GM12878 (cell line): ENCODE measurements at regions not wholly inside any gene's neighbourhood (a gene's known extent, or its start where the extent isn't known, plus 50 kb on each side); places are given as distances from the start of the nearest gene placed in this dataset.

Source experiments
- ATAC-seq: fragments of 200-7000 bp; cut with Tn5 transposase; 3 replicates; pipeline ENCODE4 v1.9.1; 2020; ENCODE audit warnings: mild to moderate bottlenecking, moderate library complexity
- BruUV-seq: library from RNA; stranded (reverse); fragments of 400-500 nt; replicated peaks from 2 replicates; lab custom pipeline; 2021; lab: Mats Ljungman, UMichigan
- CTCF ChIA-PET: fragments of 300-600 bp; sonication (Branson Sonifier 250); formaldehyde crosslinking; extraction: SDS; loops from one replicate; lab custom pipeline; 2021; ENCODE audit warnings: inconsistent platforms; lab: Yijun Ruan, JAX
- POLR2A ChIA-PET: fragments of 350-600 bp; formaldehyde crosslinking; extraction: SDS; loops from one replicate; lab custom pipeline; 2021; ENCODE audit warnings: inconsistent platforms; lab: Charles Lee
- RAD21 ChIA-PET: fragments of 300-600 bp; sonication (Branson Sonifier 250); formaldehyde crosslinking; loops from one replicate; lab custom pipeline; 2023; ENCODE audit warnings: antibody characterized with exemption; ENCODE audit not compliant: unreplicated experiment; lab: Charles Lee
- SMC1A ChIA-PET: fragments of 300-600 bp; sonication (Branson Sonifier 250); formaldehyde crosslinking; loops from one replicate; lab custom pipeline; 2023; ENCODE audit not compliant: unreplicated experiment, uncharacterized antibody; lab: Charles Lee
- DNase-seq: peaks from one replicate; pipeline ENCODE4 v3.0.0-alpha.2; 2011; ENCODE audit warnings: low read depth, low spot score
- FAIRE-seq: peaks from 3 replicates; lab custom pipeline; 2011; peaks lifted over from hg19 to GRCh38; lab: Jason Lieb, UNC
- H2AFZ ChIP-seq: 2 replicates; pipeline ENCODE4 v1.6.0; 2011; ENCODE audit warnings: low read depth, low read length, control low read depth; ENCODE audit not compliant: control insufficient read depth
- H3K27ac ChIP-seq: 2 replicates; pipeline ENCODE4 v1.5.1; 2011; ENCODE audit warnings: control low read depth; ENCODE audit not compliant: control insufficient read depth, insufficient read depth
- H3K27me3 ChIP-seq, 2 experiments: replicated peaks in 1 of 2; 2 replicates each; pipeline versions ENCODE4 v1.6.0 to v1.6.1; 2011; ENCODE audit warnings: low read length in 1 of 2; ENCODE audit not compliant: control insufficient read depth in 2 of 2, insufficient read depth in 2 of 2
- H3K36me3 ChIP-seq, 2 experiments: 2 replicates each; pipeline ENCODE4 v1.5.1; 2011; ENCODE audit warnings: low read length in 1 of 2; ENCODE audit not compliant: control insufficient read depth in 2 of 2, insufficient read depth in 2 of 2
- H3K4me1 ChIP-seq: 2 replicates; pipeline ENCODE4 v1.6.1; 2011; ENCODE audit warnings: mild to moderate bottlenecking, low read length, moderate library complexity, mixed read lengths; ENCODE audit not compliant: control insufficient read depth, insufficient read depth
- H3K4me2 ChIP-seq: 2 replicates; pipeline ENCODE4 v1.6.0; 2011; ENCODE audit warnings: control low read depth; ENCODE audit not compliant: control insufficient read depth, insufficient read depth
- H3K4me3 ChIP-seq: fragments of 200-600 bp; sonication (generic); 2 replicates; pipeline ENCODE4 v1.5.1; 2016
- H3K79me2 ChIP-seq: 2 replicates; pipeline ENCODE4 v1.6.0; 2011; ENCODE audit warnings: low read length; ENCODE audit not compliant: control insufficient read depth, insufficient read depth
- H3K9ac ChIP-seq: 2 replicates; pipeline ENCODE4 v1.8.0; 2011; ENCODE audit warnings: low read length, control low read depth, mixed read lengths; ENCODE audit not compliant: control insufficient read depth, insufficient read depth
- H3K9me3 ChIP-seq: replicated peaks from 3 replicates; pipeline ENCODE4 v1.5.1; 2011; ENCODE audit warnings: mild to moderate bottlenecking, low read length; ENCODE audit not compliant: control insufficient read depth, insufficient read depth
- H4K20me1 ChIP-seq: 2 replicates; pipeline ENCODE4 v1.6.0; 2011; ENCODE audit not compliant: control insufficient read depth, insufficient read depth
- FOXK2 ChIP-seq: fragments of 450-650 bp; IDR thresholded peaks from 2 replicates; pipeline ENCODE4 v1.6.1; 2017; ENCODE audit warnings: mild to moderate bottlenecking, moderate library complexity
- HDAC2 ChIP-seq: fragments of 200-600 bp; sonication (generic); IDR thresholded peaks from 2 replicates; pipeline ENCODE4 v1.6.1; 2017
- NBN ChIP-seq: fragments of 450-650 bp; IDR thresholded peaks from 2 replicates; pipeline ENCODE4 v1.6.1; 2016
- POLR2AphosphoS2 ChIP-seq: IDR thresholded peaks from 2 replicates; pipeline ENCODE4 v1.6.1; 2011; ENCODE audit warnings: low read depth, mild to moderate bottlenecking, low read length, improper control_type of control experiment, moderate library complexity
- POLR2AphosphoS5 ChIP-seq: IDR thresholded peaks from 2 replicates; pipeline ENCODE4 v1.6.1; 2011; ENCODE audit warnings: mild to moderate bottlenecking, low read length, inconsistent platforms
- POU2F2 ChIP-seq: IDR thresholded peaks from 3 replicates; pipeline ENCODE4 v1.6.1; 2011; ENCODE audit warnings: low read depth, mild to moderate bottlenecking, low read length, borderline replicate concordance
- PRDM15 ChIP-seq: fragments of 450-650 bp; formaldehyde crosslinking; IDR thresholded peaks from 2 replicates; pipeline ENCODE4 v1.4.0; 2020; ENCODE audit warnings: mild to moderate bottlenecking, moderate library complexity
- SKIL ChIP-seq: fragments of 450-650 bp; IDR thresholded peaks from 2 replicates; pipeline ENCODE4 v1.6.1; 2017; ENCODE audit warnings: mild to moderate bottlenecking, low read depth, inconsistent platforms; ENCODE audit not compliant: poor library complexity, severe bottlenecking
- SMAD1 ChIP-seq: fragments of 450-650 bp; IDR thresholded peaks from 2 replicates; pipeline ENCODE4 v1.6.1; 2018; ENCODE audit warnings: mild to moderate bottlenecking, low read depth; ENCODE audit not compliant: partially characterized antibody
- STAT3 ChIP-seq: IDR thresholded peaks from 2 replicates; pipeline ENCODE4 v1.6.1; 2011; ENCODE audit warnings: low read depth, low read length, improper control_type of control experiment
- ZBTB11 ChIP-seq: fragments of 450-650 bp; formaldehyde crosslinking; IDR thresholded peaks from 2 replicates; pipeline ENCODE4 v1.5.0; 2022; ENCODE audit warnings: mild to moderate bottlenecking, missing genetic modification characterization
- WGBS: methylation state at CpG from one replicate; pipeline ENCODE4 v1.1.6; 2016; ENCODE audit warnings: low lambda C conversion rate; ENCODE audit not compliant: insufficient replicate concordance, insufficient coverage; ENCODE audit errors: missing lambda C conversion rate; 5-methylcytosine and 5-hydroxymethylcytosine counted together
- in situ Hi-C: fragments of 300-500 bp; cut with MboI; formaldehyde crosslinking; loops from 9 replicates; pipeline ENCODE4 v1.14.3; 2018; ENCODE audit warnings: mixed read lengths
- intact Hi-C: fragments of 100-400 bp; cut with micrococcal nuclease; formaldehyde crosslinking; loops from one replicate; pipeline ENCODE4 v1.14.2; 2022; ENCODE audit not compliant: unreplicated experiment

- RAD21 ChIA-PET = no interaction called here
- intact Hi-C loops = no loop called here
- no peak overlapping the region for H2AFZ ChIP-seq
- SMC1A ChIA-PET = no interaction called here
- in situ Hi-C loops = no loop called here
- no peak overlapping the region for H3K4me2 ChIP-seq
- POLR2A ChIA-PET = no interaction called here
- no peaks in the 10 kb centered on the region for H3K36me3 ChIP-seq
- no peaks in the 10 kb centered on the region for H3K79me2 ChIP-seq
- no peak for FAIRE-seq
- BruUV-seq = no TSS peak
- CTCF ChIA-PET = interaction anchor here (0.7 kb wide), 1 partner anchor 130 kb away, joined by 3 read pairs; no protein-coding TSS in a partner anchor
- 0% methylated on average over 1 of the region's 1 CpG for WGBS
- H3K9me3 ChIP-seq = no peaks in the 10 kb centered on the region
- H3K4me3 ChIP-seq = no peak overlapping the region
- no peak overlapping the region for H3K9ac ChIP-seq
- TF ChIP-seq SKIL (no peak), NBN (no peak), POLR2AphosphoS2 (no peak), POLR2AphosphoS5 (no peak), SMAD1 (no peak), PRDM15 (CRISPR knock-in tag) (no peak), POU2F2 (no peak), HDAC2 (no peak), ZBTB11 (CRISPR knock-in tag) (no peak), STAT3 (no peak), FOXK2 (no peak)
- ATAC-seq = no peak
- peaks cover 0 to 2% of the 10 kb centered on the region in 2 experiments; a peak in 3 of 4 replicates for H3K27me3 ChIP-seq
- H4K20me1 ChIP-seq = no peaks in the 10 kb centered on the region
- H3K4me1 ChIP-seq = no peaks in the 10 kb centered on the region
- H3K27ac ChIP-seq = no peak overlapping the region
- no peak for DNase-seq
Observed at GRCh38 chr11:45056529-45056928, 89.9 kb upstream of the PRDM11 start.
